HG03066 (cell line): ENCODE measurements at regions not wholly inside any gene's neighbourhood (a gene's known extent, or its start where the extent isn't known, plus 50 kb on each side); places are given as distances from the start of the nearest gene placed in this dataset.

Experiments used
- ATAC-seq: cut with Tn5 transposase; IDR thresholded peaks from one replicate; pipeline ENCODE4 v1.9.1; 2021; ENCODE audit warnings: low read depth; ENCODE audit not compliant: unreplicated experiment

- ATAC-seq, result no peak
These were observed 361.8 kb upstream of the CPEB2 start for GRCh38 chr4:14640476-14640875.

- ATAC-seq, result no peak
These were observed 360.4 kb upstream of the CPEB2 start for GRCh38 chr4:14641871-14642270.

DNA sequence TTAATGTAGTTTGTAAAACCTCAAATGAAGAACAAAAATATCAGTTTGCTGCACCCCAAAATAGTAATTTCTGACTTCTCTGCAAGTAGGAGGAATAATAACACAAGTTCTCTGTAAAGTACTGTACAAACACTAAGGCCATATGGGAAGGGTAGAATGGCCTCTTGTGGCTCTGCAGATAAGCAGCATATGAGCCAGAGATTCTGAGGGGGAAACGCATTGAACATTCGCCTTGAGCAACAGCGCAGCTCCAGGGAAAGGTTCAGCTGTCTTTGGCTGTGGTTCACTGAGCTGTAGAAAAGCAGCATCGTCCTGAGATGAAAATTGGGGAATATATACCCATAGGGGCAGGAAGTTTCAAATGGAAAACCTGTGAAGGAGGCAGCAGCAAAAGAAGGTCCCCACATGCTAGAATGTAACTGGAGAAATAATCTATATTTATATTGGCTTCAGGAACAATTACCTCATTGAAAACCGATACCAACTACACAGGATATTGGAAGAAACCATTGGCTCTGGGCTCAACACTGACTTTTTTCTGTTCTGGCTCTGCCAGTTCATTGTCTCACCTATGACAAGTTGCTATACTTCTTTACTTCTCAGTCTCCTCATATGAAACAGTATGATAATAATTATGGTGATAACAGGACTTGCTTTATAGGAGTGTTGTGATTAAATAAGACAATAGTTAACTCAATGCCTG is 357.6 kb upstream of the CPEB2 start:
- no peak for ATAC-seq

DNA sequence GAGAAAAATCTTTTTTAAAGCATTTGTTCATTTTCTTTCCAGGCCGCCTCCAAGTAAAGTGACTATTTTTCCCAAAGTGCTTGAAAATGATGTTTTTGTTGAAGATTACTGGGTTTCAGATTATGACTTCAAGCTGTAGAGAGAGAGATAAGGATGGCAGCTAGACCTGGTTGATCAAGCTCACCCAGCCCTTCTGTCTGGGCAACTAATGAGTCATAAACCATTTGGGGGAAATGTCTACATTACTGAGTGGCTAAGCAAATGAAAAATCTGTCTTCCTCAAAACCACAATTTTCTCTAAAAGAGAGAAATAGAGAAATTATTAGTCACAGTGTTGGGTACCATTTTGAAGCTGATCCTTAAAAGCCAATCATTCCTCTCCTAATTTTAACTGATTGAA is 355.4 kb upstream of the CPEB2 start:
- ATAC-seq, result no peak

- ATAC-seq, result no peak
These were observed 352.2 kb upstream of the CPEB2 start for GRCh38 chr4:14650127-14650526.

DNA sequence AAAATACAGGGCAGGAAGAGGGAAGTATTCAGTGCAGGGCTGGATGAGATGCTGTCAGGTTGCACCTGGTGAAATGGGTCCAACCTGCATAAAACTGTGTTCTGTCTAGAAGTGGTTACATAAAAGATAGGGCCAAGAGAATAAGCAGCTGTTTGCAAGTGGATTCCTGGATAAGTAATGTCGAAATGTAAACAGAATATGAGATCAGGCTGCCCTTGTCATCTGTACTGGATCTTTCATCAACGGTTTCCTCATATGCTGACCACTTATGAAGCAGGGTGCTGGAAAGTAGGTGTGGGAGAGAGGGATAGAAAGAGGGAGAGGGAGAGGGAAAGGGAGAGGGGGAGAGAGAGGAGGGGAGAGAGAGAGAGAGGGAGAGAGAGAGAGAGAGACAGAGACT is 349.8 kb upstream of the CPEB2 start:
- no peak for ATAC-seq

GRCh38 chr4:14653338-14653737 is 348.9 kb upstream of the CPEB2 start:
- no peak for ATAC-seq

DNA sequence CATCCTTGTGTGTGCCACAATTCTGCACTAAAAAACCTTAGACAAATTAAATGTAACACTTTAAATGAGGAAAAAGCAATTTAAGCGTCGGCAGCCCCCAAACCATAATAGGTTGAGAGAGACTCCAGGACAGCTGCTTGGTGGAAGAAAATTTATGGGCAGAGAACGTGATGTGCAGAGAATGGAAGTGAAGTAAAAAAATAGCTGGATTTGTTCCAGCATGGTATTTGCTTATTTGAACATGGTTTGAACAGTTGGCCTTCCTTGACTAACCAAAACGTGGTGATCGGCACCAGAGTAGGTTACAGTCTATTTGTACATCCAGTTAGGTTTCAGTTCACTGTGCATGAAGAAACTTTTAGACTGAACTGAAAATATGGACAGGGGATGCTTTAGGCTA is 343.0 kb upstream of the CPEB2 start:
- no peak for ATAC-seq

DNA sequence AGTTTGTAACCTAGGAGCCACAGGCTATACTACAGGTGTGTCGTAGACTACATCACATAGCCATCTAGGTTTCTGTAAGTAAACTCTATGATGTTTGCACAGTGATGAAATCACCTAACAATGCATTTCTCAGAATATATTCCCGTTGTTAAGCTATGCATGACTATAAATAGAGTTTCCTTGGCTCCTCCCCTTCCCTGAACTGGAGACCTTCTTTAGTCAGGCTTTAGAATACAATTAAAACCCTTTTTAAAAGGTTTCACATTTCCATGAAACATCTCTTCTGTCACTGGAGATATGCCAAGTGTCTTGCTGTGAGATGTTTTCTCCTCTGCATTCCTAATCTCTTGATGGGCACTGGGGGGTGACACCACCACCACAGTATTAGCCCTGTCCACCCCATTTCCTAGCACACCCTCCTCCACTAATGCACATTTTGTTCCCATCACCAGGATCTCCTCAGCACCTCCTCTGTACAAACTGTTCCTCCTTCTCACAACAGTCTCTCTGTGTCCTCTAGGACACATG is 334.6 kb upstream of the CPEB2 start:
- no peak for ATAC-seq

GRCh38 chr4:14668296-14668695 is 334.0 kb upstream of the CPEB2 start:
- no peak for ATAC-seq

GRCh38 chr4:14669371-14669770 is 332.9 kb upstream of the CPEB2 start:
- ATAC-seq, result no peak

GRCh38 chr4:14671146-14671545 is 331.1 kb upstream of the CPEB2 start:
- ATAC-seq, result no peak

DNA sequence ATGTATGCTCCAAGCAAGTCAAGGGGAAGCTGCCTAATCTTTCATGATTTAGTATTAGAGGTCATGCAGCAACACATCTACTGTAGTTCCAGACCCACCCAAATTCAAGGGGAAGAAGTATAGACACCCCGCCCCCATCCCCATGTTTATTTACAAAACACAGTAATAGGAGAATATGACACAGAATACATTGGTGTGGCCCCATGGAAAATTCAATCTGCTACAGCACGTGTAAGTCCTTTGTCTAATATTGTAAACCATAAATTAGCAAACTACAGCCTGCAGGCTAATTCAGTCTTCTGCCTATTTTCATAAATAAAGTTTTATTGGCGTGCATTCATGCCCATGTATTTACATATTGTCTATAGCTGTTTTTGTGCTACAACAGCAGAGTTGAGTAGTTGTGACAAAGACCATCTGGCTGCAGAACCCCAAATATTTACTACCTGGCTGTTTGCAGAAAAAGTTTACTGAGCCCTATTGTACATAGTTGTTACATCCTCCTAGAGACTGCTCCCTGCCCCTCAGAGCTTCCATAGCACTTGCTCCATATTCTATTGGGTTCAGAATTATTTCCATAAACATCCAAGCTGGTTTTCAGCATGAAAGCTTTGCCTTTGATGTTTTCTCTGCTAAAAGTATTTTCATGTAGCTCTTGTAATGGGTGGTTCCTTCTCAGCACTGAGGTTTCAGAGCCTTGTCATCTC is 326.8 kb upstream of the CPEB2 start:
- ATAC-seq, result no peak

DNA sequence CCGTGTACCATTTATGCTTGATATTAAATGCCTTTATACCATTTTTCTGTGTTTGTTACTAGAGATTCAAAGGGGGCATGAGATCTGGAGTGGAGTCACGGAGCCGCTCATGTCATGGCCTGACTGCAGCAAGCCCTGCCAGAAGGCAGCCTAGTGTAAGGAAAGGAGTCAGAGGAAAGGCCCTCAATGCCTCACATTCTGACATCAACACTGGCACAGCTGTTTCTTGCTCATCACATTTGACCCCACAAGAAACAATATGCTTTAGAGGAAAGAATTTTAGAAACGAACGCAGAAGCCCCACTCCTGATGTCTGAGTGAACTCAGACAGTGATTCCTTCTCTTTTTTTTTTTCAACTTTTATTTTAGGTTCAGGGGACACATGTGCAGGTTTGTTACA is 322.4 kb upstream of the CPEB2 start:
- no peak for ATAC-seq

- ATAC-seq, result no peak
These were observed 321.0 kb upstream of the CPEB2 start for GRCh38 chr4:14681330-14681729.

GRCh38 chr4:14693728-14694127 is 308.6 kb upstream of the CPEB2 start:
- no peak for ATAC-seq

DNA sequence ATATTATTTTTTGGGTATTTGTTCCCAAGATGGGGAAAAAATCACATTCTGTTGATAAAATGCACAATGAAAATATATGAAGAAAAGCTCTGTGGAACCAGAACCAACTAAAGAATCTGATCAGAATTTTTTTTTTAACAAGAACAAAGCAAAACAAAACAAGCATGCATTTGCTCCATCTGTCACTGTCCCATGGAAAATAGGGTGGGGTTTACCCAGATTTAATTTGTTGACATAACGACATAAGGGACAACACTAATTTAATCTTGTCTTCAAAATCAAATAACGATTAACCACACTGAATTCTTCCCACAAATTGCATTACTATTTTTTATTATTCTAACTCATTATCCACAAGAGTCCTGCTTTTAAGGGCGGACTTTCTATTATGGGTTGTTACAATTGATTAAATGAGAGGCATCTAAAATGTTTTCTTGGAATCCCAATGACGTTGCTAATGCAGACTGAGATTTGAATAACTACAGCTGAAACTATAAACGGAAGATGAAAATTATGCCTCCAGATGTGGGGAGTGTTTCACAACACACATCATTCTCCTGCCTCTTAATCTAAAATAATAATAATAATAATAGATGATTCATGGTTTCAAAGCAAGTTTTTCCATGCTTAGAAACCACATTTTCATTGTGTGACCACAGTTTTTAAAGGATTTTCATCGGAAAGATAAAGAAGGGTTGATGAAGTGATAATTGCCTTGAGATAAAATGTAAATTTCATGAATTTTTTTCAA is 307.0 kb upstream of the CPEB2 start:
- no peak for ATAC-seq

DNA sequence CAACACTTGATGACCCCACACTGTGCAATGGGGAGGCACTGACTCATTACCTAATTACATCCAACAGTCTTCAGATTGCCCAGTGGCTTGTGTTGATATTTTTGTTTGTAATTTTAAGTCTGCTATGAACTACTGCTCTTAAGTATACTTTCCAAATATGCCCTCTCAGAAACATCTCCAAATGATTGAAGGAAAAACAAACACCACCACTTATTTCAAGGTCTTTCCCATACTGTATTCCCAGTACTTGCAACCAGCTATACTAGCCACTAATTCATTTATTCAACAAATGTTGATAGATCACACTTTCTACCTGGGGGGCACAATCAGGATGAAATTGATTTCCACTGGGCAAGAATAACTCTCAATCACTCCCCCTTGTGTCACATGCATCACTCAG is 302.2 kb upstream of the CPEB2 start:
- no peak for ATAC-seq

GRCh38 chr4:14700544-14700943 is 301.7 kb upstream of the CPEB2 start:
- ATAC-seq, result no peak

DNA sequence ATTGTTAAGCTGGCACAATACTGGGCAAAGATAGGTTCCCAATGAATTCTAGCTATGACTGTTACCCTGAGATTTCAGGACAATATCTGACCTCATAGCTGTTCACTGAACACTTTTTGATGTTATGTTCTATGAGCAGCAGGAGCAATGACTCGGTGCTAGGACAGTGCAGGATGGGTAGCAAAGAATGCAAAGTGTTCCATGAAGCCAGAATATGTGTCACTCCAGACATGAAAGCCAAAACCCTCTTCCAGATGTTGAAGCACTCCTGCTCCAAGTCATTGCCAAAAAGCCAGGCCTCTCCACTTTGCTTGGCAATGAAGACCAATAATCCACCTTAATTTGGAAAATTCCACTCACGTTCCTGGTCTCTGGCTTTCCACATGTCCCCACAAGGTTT is 300.9 kb upstream of the CPEB2 start:
- ATAC-seq, result no peak

- ATAC-seq, result no peak
These were observed 300.4 kb upstream of the CPEB2 start for GRCh38 chr4:14701896-14702295.
